Activated T-helper 1 cell treated with Interleukin-2 at 50 U/mL for 16 hours (primary cell): ENCODE measurements at regions not wholly inside any gene's neighbourhood (a gene's known extent, or its start where the extent isn't known, plus 50 kb on each side); places are given as distances from the start of the nearest gene placed in this dataset.

Experiments used
- DNase-seq: peaks from one replicate; pipeline ENCODE4 v3.0.0-alpha.2; 2020; ENCODE audit warnings: low read depth

DNA sequence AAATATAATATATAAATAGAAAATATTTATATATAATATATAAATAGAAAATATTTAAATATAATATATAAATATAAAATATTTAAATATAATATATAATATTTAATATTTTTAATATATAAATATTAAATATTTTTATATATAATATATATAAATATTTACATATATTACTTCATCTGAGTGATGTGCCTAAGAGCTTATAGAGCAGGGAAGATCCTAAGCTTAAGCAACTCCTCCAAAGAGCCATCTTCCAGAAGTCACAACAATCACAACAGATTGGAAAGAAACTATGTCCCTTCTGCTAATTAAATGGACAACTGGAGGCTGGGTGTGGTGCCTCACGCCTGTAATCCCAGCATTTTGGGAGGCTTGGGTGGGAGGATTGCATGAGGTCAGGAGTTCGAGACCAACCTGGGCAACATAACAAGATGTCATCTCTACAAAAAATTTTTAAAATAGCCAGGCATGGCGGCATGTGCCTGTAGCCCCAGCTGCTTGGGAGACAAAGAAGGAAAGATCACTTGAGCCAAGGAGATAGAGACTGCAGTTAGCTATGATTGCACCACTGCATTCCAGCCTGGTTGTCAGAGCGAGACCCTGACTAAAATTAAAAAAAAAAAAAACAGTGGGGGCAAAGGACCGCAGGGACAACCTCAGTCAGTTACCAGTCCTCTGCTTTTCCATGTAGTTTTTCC, 198.7 kb downstream of the SKIDA1 start:
- no peak for DNase-seq

DNA sequence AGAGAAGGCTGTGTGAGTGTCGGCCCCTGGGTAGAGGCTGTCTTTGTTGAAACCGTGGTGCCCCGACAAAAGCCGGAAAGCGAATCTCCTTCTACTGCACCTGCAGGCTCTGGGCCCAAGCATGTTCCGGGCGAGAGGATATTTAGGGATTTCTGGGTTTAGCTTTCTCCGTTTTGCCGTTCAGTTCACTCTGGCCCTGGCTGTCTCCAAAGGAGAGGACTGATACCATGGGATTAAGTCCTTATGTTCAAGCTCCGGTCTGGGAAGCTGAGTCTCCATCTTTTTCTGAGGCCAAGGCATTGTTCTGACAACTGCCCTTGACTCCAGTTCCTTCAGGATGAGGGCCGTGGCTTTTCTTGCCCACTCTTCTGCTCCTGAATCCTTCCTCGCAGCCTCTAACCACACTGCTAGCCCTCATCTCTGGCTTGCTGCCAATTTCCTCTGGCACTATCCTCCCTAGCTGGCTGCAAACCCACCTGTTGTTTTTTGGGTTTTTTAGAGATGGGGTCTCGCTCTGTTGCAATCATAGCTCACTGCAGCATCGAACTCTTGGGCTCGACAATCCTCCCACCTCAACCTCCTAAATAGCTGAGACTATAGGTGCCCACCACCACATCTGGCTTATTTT, 206.8 kb downstream of the SKIDA1 start:
- DNase-seq: no peak

DNA sequence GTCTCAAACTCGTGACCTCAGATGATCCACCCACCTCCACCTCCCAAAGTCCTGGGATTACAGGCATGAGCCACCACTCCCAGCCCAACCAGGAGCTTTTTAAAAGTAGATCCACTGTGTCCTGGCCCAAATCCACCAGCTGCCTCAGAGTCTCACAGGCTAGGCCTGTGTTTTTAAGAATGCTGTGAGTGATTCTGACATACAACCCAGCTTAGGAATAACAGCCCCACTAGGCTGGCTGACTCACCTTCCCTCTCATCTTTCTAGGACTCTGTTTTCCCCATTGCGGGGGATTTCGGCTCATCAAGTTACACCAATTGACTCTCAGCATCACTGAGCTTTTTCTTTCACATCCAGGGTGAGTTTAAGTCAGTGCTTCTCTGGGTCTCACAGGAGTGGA, 207.6 kb downstream of the SKIDA1 start:
- DNase-seq: no peak

DNA sequence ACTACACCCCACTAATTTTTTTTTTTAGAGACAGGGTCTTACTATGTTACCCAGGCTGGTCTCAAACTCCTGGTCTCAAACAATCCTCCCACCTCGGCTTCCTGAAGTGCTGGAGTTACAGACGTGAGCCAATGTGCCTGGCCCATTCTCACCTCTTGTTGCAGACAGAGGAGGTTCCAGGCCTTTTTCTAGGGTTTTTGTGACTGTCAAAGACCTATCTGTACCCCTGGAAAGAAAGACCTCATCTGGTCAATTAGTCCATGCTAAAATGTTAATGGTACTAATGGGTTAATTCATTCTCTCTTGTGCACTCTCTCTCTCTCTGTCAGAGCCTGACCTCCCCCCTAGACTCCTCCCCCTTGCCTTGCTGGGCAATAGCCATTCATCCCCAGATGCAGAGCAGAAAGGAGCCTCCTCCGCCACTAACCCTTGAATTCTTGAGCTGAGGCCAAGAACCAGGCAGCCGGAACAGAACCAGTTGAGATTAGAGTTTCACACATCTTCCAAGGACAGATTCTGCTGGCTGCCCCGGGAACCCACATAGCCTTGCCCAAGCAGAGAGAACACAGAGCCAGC, 209.7 kb downstream of the SKIDA1 start:
- no peak for DNase-seq

DNA sequence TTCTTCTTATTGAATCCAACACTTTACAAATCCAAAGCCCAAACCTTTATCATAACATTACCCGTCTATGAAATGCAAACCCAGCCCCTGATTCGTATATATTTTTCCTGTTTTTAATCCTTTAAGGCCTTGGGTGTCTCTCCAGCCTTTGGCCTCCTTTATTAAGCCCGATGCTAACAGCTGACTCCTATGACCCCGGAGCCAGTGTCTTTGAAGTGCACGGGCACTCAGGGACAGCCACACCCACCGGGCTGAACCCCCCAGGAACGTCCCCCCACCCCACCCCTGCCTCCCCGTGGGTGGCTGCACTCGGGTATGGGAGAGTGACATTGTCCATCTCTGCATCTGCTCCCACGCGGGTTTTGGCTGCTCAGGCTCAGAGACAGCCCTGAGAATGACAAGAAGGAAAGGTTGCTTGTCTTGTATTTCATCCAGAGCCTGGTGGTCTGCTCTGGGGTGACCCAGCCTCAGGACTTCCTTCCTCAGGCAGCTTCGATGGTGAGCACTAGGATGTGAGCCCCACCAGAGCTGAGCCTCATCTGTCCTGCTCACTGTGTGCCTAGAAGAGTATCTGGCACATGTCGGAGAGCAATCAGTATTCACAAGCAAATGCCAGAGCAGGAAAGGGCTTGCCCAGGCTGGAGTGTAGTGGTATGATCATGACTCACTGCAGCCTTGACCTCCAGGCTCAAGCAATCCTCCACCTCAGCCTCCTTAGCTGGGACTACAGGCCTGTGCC, 210.4 kb downstream of the SKIDA1 start:
- no peak for DNase-seq

DNA sequence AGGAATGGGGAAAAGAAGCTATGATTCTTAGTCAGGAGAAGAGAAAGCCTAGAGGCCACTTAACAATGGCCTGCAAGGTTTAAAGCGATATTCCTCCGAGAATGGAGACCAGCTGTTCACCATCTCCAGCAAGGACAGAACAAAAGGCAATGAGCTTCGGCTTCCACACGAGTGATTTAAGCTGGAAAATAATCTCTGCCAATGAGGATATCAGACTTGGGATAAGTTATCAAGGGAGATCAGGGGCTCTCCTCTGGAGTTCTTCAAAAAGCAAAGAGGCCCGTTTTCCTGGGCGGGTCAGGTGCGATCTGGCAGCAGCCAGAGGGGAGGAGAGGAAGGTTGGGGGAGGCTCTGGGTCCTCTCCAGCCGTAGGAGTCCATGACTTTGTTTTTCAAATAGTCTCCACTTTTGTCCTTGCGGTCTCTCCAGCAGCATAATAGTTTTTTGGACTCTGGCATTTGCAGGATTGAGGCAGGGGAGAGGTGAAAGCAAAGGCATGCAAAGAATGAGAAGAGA, 211.3 kb downstream of the SKIDA1 start:
- no peak for DNase-seq

DNA sequence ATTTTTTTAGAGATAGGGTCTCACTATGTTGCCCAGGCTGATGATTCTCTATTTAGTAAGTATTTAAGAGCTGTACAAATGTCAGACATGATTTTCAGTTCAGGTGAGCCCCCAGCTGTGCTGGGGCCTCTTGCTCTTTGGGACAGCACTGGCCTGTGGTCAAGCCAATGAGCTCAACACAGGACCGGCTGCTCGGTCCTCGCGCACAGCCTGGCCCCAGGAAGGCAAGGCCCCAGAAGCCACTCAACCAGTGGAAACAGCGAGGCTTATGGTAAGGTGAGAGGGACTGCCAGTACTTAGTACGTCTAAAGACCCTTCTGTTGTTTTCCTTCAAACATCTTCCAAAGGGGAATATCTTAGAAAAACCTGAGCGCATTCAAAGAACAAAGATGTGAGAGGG, 211.8 kb downstream of the SKIDA1 start:
- DNase-seq: no peak

DNA sequence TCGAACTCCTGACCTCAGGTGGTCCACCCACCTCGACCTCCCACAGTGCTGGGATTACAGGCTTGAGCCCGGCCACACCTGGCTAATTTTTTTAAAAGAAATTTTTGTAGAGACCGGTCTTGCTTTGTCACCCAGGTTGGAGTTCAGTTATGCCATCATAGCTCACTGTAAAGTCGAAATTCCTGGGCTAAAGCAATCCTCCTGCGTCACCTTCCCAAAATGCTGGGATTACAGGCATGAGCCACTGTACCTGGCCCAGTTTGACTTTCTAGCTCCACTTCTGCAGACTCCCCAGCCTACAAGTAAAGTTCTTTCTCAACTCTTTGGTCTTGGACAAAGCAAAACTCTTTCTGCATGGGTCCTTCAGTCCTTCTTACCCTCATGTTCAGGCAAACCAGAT, 214.1 kb downstream of the SKIDA1 start:
- no peak for DNase-seq

DNA sequence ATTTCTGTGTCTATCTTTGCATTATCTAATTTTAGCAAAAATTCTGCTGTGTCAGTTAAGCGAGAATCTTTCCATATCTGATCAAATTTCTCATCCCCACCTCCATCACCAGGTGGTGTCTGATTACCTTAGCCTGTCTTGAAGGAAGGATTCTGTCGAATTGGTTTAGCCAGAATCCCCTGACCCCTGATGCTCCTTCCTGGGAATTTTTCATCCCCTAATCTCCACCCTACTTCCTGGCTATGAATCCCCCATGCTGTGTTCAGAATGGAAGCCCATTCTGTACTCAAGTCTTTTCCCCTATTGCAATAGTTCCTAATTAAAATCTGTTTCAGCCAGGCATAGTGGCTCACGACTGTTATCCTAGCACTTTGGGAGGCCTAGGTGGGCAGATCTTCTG, 216.1 kb downstream of the SKIDA1 start:
- no peak for DNase-seq

DNA sequence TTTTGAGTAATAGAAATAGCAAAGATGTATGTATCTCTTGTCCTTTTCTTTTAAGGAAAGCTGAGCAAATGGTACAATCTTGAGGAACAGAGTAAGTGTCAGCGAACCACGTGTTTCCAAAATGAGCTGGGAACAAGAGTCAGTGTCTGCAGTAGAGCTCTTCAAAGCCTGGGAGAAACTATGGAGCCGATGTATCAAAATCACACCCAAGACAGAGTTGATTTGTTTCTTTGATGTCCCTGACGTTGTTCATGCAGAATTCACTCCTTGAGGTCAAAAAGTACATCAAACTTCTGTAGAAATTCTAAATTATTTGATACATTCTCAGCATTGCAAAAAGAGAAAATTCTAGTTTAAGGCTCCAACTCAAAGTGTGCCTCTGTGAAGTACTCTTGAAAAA, 216.5 kb downstream of the SKIDA1 start:
- DNase-seq: no peak

DNA sequence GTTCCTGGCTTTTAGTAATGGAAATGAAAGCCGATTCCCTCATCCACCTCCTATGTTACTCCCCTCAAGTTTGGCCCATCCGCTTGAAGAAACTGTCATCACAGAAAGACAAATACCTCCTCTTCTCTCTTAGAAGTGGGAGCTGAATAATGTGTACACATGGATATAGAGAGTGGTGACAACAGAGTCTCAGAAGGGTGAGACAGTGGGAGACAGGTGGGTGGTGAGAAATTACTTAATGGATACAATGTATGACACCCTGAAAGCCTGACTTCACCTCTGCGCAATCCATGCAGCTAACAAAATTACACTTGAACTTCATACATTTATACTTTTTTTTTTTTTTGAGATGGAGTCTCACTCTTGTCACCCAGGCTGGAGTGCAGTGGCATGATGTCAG, 217.5 kb downstream of the SKIDA1 start:
- no peak for DNase-seq

DNA sequence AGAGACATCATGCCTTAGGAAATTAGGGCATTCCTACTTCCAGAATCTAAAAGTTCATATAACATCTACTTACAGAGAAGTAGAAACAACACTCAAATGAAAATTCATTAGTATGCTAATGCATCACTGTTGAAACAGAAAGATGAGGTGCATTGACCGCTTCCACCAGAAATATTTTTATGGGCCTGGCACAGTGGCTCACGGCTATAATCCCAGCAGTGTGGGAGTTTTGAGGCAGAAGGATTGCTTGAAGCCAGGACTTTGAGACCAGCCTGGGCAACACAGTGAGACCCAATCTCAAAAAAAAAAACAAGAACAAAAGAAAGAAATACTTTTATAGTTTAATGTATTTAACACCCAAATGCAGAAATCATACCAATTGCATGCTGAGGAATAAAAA, 220.9 kb downstream of the SKIDA1 start:
- no peak for DNase-seq

DNA sequence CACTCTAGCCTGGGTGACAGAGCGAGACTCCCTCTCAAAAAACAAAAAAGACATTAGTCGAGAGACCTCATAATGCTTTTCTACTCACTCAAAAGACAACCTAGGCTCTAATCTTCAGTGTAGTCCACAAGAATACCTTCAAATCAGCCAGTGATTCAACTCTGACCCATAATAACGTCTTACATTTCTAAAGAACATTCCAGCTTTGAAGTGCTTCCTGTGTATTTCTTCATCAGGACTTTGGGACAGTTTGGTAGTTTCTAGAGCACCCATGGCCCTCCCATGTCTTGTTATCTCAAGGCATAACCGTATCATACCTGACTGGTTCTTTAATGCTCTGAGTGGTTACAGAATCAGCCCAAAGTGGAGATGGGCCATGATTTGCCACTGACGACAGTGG, 221.3 kb downstream of the SKIDA1 start:
- DNase-seq: no peak

DNA sequence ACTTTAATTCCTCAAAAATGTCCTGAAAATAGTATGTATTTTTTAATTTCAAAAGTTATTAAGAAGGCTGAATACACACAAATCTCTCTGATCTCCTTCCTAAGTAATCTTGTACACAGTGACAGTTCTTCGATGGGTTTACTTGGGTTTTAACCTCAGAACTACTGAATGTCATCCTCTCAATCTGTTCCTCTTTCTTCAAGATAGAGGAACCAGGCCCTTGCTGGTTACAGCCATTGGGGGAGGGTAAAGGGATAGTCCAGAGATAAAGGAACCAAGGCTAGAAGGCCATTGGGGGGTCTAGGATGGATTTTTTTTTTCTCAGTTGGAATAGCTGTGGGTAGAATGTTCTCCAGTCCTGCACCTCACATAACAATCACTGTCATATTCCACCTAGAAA, 224.9 kb downstream of the SKIDA1 start:
- DNase-seq: no peak

DNA sequence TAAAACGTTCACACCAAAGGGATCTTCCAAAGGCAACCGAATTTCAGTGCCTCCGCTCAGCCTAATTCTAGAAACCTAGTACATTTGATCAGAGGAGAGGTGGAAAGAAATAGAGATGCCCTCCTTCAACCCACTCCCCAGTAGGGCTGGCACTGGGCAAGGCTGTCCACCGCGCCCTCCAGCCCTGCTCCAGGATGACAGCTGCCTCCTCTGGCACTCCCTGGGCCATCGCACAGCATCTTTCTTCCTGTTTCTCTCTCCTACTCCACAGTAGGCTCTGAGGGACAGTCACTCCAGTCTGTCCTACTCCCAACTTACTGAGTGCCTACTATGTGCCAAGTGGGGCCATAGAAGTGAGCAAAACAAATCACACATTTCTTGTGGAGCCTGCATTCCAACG, 226.2 kb downstream of the SKIDA1 start:
- no peak for DNase-seq

DNA sequence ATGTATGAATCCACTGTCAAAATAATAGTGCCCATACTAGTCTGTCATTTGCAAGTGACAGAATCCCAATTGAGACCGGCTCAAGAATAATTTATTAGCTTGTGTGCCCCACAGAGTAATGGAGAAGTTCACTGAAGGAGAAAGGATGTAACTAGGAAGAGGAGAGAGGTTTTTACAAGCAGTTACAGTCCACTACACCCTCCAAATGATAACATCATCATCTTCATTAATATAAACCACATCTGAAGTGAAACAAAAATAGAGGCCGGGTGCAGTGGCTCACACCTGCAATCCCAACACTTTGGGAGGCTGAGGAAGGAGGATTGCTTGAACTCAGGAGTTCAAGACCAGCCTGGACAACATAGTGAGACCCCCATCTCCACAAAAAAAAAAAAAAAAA, 226.8 kb downstream of the SKIDA1 start:
- no peak for DNase-seq

DNA sequence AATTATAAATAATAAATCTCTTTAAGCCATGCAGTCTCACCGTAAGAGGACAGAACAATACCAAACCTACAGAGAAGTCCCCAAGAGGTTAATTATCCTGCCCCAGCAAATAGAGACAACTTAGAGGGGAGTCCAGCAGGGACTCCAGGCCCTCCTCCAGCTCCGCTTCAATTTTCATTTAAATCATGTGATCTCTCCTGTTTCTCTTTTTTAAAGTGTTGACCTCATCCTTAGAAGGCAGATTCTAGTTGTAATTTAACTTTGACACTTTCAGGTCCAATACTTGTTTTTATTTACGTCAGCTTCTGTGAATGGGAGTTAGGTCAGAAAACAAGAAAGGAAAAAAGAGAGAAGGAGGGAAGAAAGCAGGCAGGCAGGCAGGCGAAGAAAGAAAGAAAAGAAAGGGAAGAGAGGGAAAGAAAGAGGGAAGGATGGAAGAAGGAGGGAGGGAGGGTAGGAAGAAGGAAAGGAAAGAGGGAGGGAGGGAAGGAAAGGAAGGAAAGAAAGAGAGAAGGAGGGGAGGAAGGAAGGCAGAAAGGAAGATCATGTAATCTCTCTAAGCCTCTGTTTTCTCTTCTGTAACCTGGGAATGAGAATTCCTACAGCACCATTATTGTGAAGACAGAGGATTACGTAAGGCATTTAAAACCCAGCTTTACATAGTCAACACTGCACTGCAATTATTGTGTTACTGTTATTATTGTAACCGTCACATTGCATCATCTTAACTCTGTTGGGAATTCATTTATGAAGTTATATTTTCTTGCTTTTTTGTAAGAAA, 227.7 kb downstream of the SKIDA1 start:
- no peak for DNase-seq

DNA sequence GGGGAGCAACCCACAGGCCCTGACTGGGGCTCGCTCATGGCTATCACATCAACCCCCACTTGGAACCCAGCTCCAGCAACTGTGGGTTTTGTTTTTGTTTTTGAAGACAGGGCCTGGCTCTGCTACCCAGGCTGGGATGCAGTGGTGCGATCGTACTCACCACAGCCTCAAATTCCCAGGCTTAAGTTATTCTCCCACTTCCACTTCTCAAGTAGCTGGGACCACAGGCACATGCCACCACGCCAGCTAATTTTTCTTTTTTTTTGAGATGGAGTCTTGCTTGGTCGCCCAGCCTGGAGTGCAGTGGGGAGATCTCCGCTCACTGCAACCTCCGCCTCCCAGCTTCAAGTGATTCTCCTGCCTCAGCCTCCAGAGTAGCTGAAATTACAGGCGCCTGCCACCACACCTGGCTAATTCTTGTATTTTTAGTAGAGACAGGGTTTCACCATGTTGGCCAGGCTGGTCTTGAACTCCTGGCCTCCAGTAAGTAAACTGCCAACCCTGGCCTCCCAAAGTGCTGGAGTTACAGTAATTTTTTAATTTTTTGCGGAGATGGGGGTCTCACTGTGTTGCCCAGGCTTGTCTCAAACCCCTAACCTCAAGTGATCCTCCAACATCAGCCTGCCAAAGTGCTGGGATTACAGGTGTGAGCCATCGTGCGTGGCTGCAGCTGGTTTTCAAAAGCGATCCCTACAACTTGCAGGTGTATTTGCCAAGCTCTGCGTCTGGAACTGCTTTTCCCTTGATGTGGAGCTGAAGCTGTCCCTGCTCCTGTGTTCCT, 228.7 kb downstream of the SKIDA1 start:
- no peak for DNase-seq

DNA sequence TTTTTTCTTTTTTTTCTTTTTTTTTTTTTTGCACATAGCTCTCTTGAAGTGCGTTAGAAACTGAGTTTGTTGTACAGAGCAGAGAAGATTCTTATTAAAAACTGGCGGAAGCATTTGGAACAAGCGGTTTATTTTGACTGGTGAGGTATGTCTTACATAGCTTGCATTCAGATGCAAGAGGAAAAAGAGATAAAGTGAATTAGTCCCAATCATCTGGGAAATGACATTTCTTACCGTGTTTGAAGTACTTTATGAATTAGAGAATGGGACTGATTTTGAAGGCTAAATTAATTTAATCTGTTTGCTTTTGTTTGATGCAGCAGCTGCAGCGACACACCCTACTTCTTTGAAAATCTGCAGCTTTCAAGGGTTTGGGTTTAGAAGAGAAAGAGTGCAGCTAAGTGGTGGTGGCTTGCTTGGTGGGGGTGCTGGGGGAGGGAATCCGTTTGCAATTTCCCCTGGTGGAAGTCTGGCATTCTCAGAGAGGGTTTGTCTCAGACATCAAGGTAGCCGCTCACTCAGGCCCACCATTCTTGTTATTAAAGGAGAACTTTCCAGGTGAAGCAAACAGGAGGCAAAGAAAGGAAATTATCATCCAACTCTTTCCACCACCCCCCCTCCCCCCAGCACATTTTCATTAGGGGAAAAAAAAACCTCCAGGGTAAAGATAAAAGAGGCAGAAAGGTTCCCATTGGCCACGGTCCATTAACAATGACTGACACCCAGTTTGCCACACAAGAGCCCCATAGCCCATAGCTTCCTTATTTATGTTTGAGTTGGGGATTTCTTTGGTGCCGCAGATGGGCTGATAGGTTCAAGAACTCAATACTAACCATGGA, 231.7 kb downstream of the SKIDA1 start:
- DNase-seq: no peak

DNA sequence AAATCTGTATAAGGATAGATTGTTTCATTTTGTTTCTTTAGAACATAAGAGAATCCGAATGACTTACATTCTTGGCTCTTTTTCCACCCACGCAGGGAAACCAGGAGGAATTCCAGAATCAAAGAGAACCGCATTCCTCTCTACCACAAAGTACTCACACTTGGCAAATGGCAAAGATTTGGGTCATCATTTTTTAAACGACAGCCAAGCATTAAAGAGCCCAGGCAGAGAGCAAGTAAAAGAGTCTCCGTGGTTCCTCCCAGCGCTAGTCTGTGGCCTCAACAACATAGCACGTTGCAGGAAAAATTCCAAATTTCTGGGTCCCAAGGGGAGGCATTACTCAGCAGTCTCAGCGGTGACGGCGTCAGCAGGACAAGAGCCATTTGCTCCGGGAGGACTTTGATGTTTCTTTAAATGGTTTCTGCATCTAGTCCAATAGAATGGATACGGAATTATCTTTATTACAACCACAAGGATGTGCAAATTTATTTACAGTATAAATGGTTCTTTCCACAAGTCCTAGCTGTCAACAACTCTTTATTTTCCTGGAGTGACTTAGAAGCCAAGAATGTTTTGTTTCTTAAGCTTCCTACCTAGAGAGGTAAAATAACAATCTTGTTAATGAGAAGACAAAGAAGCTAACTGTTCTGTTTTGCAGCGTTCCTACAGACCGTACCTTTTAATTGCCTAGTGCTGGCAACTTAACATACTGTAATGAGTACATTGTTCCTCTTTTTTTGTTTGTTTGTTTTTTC, 232.5 kb downstream of the SKIDA1 start:
- DNase-seq: no peak
